ENCODE measurements at regions not wholly inside any gene's neighbourhood (a gene's known extent, or its start where the extent isn't known, plus 50 kb on each side); places are given as distances from the start of the nearest gene placed in this dataset.

- no peak for DNase-seq
Measured at GRCh38 chr7:57256637-57257375, 124.6 kb upstream of the ZNF479 start.

- no peak for DNase-seq
Measured at GRCh38 chr7:57274535-57275283, 142.5 kb upstream of the ZNF479 start.

GRCh38 chr7:57300747-57301146 is 149.2 kb upstream of the ZNF716 start:
- no peak for DNase-seq

GRCh38 chr7:57305192-57305748 is 144.7 kb upstream of the ZNF716 start:
- DNase-seq, result no peak

- DNase-seq, result peak in 1 of 14 donors; percentile 3
Measured at GRCh38 chr7:57308631-57309408, 141.2 kb upstream of the ZNF716 start.

- no peak for DNase-seq
Measured at GRCh38 chr7:57327081-57327480, 122.9 kb upstream of the ZNF716 start.

- no peak for DNase-seq
Measured at GRCh38 chr7:57328457-57328856, 121.5 kb upstream of the ZNF716 start.

GRCh38 chr7:57328963-57329362 is 121.0 kb upstream of the ZNF716 start:
- DNase-seq, result no peak

GRCh38 chr7:57339198-57339944 is 110.6 kb upstream of the ZNF716 start:
- DNase-seq, result no peak

- no peak for DNase-seq
Measured at GRCh38 chr7:57342954-57343353, 107.0 kb upstream of the ZNF716 start.

- no peak for DNase-seq
Measured at GRCh38 chr7:57343901-57344622, 105.9 kb upstream of the ZNF716 start.

- DNase-seq, result no peak
Measured at GRCh38 chr7:57344957-57345356, 105.0 kb upstream of the ZNF716 start.

GRCh38 chr7:57348646-57349269 is 101.2 kb upstream of the ZNF716 start:
- no peak for DNase-seq

- no peak for DNase-seq
Measured at GRCh38 chr7:57354195-57354594, 95.8 kb upstream of the ZNF716 start.

GRCh38 chr7:57354679-57355338 is 95.2 kb upstream of the ZNF716 start:
- no peak for DNase-seq

GRCh38 chr7:57361406-57361805 is 88.6 kb upstream of the ZNF716 start:
- DNase-seq, result no peak

- no peak for DNase-seq
Measured at GRCh38 chr7:57362868-57363267, 87.1 kb upstream of the ZNF716 start.

GRCh38 chr7:57363321-57363720 is 86.7 kb upstream of the ZNF716 start:
- DNase-seq, result no peak

- no peak for DNase-seq
Measured at GRCh38 chr7:57364933-57365710, 84.9 kb upstream of the ZNF716 start.

- no peak for DNase-seq
Measured at GRCh38 chr7:57367171-57367570, 82.8 kb upstream of the ZNF716 start.

All from C1 segment of cervical spinal cord (tissue), 14 donors.